ENCODE measurements at regions not wholly inside any gene's neighbourhood (a gene's known extent, or its start where the extent isn't known, plus 50 kb on each side); places are given as distances from the start of the nearest gene placed in this dataset.

DNA sequence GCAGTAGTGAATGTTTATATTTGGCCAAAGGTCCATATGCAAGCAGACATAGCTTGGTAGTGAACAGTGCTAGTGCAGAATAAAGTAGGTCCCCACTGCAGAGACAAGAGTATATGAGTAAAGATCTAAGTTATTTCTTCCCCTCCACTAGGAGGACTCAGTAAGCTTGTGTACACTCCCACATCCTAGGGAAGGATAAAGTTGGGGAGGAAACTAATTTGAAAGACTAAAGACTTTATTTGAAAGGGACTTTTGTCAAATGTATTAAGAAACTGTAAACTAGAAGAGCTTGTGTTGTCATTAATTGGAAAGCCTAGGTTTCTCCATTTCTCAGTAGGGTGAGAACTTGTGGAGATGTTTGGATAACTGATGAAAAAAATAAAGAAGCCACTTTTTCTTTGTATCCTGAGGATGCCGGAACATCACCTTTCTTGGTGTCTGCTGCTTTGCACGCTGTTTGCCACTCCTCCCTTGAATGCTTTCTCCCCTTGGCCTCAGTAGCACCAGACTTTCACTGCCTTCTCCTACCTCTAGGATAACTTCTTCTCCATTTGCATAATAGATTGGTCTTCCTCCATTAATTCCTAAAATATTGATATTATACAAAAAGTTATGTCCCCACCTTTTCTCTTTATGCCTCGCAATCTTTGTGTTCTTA is 329.0 kb downstream of the PARP8 start:
- Histone ChIP-seq H3K36me3 (ENCODE audit: control insufficient read depth, insufficient read depth, low read length) (no peaks in the 10 kb centered on the region), H3K4me1 (ENCODE audit: control insufficient read depth, insufficient read depth, low read length) (0 out of 2 replicates have a peak, but pooled peaks cover 6% of the 10 kb centered on the region), H3K9ac (ENCODE audit: low read depth, low read length) (no peak overlapping the region), H3K4me3 (ENCODE audit: low read depth, low read length) (no peak overlapping the region), H3K27me3 (ENCODE audit: control insufficient read depth, insufficient read depth, low read length) (no peaks in the 10 kb centered on the region), H3K9me3 (ENCODE audit: control insufficient read depth, insufficient read depth, low read length) (no peaks in the 10 kb centered on the region), H3K27ac (ENCODE audit: low read depth, low read length) (no peak overlapping the region)

DNA sequence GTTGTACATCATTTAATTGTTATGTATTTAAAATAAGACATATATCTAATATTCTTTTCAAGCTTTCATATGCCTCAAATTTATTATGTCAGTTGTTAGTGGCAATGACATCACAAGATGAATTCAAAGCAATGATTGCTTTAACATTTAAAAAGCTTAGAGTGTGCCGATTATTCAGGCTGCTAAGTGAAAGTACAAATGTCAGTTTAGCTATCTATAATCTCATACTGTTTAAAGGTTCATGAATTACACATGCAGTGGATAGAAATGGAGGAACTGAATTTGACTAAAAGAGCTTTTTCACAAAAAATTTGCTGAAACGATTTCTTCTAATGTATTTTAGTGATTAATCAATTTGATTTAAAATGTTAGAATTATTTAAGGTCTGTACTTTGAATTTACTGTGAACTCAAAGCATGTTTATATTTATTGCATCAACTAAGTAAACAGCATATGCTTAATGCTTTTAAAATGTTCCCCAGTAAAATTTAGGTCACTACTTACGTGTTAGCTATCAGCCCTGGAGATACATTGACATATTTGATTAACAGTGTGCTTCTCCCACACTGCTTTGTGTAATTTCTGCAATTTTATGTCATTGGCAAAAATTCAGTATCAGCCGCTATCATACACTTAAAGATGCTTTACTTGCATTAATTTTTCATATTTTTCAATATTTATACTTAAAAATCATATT is 334.9 kb downstream of the PARP8 start:
- no peaks in the 10 kb centered on the region for H3K9me3 ChIP-seq (ENCODE audit: control insufficient read depth, insufficient read depth, low read length)
- no peak overlapping the region for H3K4me3 ChIP-seq (ENCODE audit: low read depth, low read length)
- no peaks in the 10 kb centered on the region for H3K27me3 ChIP-seq (ENCODE audit: control insufficient read depth, insufficient read depth, low read length)
- no peak overlapping the region for H3K9ac ChIP-seq (ENCODE audit: low read depth, low read length)
- H3K4me1 ChIP-seq (ENCODE audit: control insufficient read depth, insufficient read depth, low read length), result no peaks in the 10 kb centered on the region
- no peak overlapping the region for H3K27ac ChIP-seq (ENCODE audit: low read depth, low read length)
- H3K36me3 ChIP-seq (ENCODE audit: control insufficient read depth, insufficient read depth, low read length), result no peaks in the 10 kb centered on the region

- Histone ChIP-seq H3K9ac (ENCODE audit: low read depth, low read length) (no peak overlapping the region), H3K36me3 (ENCODE audit: control insufficient read depth, insufficient read depth, low read length) (no peaks in the 10 kb centered on the region), H3K27me3 (ENCODE audit: control insufficient read depth, insufficient read depth, low read length) (no peaks in the 10 kb centered on the region), H3K4me3 (ENCODE audit: low read depth, low read length) (no peak overlapping the region), H3K27ac (ENCODE audit: low read depth, low read length) (no peak overlapping the region), H3K9me3 (ENCODE audit: control insufficient read depth, insufficient read depth, low read length) (no peaks in the 10 kb centered on the region), H3K4me1 (ENCODE audit: control insufficient read depth, insufficient read depth, low read length) (no peaks in the 10 kb centered on the region)
Measured at GRCh38 chr5:51002368-51002767, 335.9 kb downstream of the PARP8 start.

DNA sequence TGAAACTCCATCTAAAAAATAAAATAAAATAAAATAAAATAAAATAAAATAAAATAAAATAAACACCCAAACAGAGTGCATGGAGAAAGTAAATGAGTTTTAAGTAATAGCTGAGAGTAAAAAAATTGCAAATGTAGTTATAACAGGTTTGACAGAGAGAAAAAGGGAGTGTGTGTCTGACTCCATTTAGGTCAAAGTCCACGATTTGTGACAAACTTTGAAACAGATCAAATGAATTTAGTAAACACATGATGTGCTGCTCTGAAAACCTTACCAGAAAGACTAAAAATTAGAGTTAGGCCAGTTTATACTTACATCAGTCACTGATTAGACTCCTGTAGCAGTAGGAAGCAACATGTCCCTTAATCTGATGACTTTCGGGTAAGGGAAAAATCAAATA is 346.6 kb downstream of the PARP8 start:
- Histone ChIP-seq H3K4me1 (ENCODE audit: control insufficient read depth, insufficient read depth, low read length) (no peaks in the 10 kb centered on the region), H3K9me3 (ENCODE audit: control insufficient read depth, insufficient read depth, low read length) (no peaks in the 10 kb centered on the region), H3K27me3 (ENCODE audit: control insufficient read depth, insufficient read depth, low read length) (no peaks in the 10 kb centered on the region), H3K36me3 (ENCODE audit: control insufficient read depth, insufficient read depth, low read length) (no peaks in the 10 kb centered on the region), H3K27ac (ENCODE audit: low read depth, low read length) (no peak overlapping the region), H3K4me3 (ENCODE audit: low read depth, low read length) (no peak overlapping the region), H3K9ac (ENCODE audit: low read depth, low read length) (no peak overlapping the region)

GRCh38 chr5:51018423-51018822 is 352.0 kb downstream of the PARP8 start:
- no peak overlapping the region for H3K27ac ChIP-seq (ENCODE audit: low read depth, low read length)
- H3K9ac ChIP-seq (ENCODE audit: low read depth, low read length), result no peak overlapping the region
- H3K27me3 ChIP-seq (ENCODE audit: control insufficient read depth, insufficient read depth, low read length), result no peaks in the 10 kb centered on the region
- no peak overlapping the region for H3K4me3 ChIP-seq (ENCODE audit: low read depth, low read length)
- H3K4me1 ChIP-seq (ENCODE audit: control insufficient read depth, insufficient read depth, low read length), result no peaks in the 10 kb centered on the region
- H3K36me3 ChIP-seq (ENCODE audit: control insufficient read depth, insufficient read depth, low read length), result no peaks in the 10 kb centered on the region
- H3K9me3 ChIP-seq (ENCODE audit: control insufficient read depth, insufficient read depth, low read length), result no peaks in the 10 kb centered on the region

DNA sequence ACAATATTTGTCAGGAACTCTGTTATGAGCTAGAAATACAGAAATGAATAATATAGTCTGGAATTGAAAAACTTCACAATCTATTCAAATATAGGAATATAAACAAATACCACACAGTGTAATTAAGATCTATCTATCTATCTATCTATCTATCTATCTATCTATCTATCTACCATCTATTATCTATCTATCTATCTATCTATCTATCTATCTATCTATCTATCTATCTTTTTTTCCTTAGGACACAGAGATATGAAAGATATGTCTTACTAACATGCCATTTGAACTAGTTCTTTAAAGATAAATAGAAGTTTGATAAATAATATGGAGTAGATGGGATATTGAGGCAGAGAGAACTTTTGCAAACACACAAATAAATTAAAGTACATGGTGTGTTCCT is 357.8 kb downstream of the PARP8 start:
- no peak overlapping the region for H3K27ac ChIP-seq (ENCODE audit: low read depth, low read length)
- no peaks in the 10 kb centered on the region for H3K36me3 ChIP-seq (ENCODE audit: control insufficient read depth, insufficient read depth, low read length)
- no peaks in the 10 kb centered on the region for H3K27me3 ChIP-seq (ENCODE audit: control insufficient read depth, insufficient read depth, low read length)
- H3K9ac ChIP-seq (ENCODE audit: low read depth, low read length), result no peak overlapping the region
- no peaks in the 10 kb centered on the region for H3K9me3 ChIP-seq (ENCODE audit: control insufficient read depth, insufficient read depth, low read length)
- no peaks in the 10 kb centered on the region for H3K4me1 ChIP-seq (ENCODE audit: control insufficient read depth, insufficient read depth, low read length)
- no peak overlapping the region for H3K4me3 ChIP-seq (ENCODE audit: low read depth, low read length)

- no peaks in the 10 kb centered on the region for H3K9me3 ChIP-seq (ENCODE audit: control insufficient read depth, insufficient read depth, low read length)
- no peak overlapping the region for H3K27ac ChIP-seq (ENCODE audit: low read depth, low read length)
- H3K36me3 ChIP-seq (ENCODE audit: control insufficient read depth, insufficient read depth, low read length), result no peaks in the 10 kb centered on the region
- H3K9ac ChIP-seq (ENCODE audit: low read depth, low read length), result no peak overlapping the region
- H3K4me1 ChIP-seq (ENCODE audit: control insufficient read depth, insufficient read depth, low read length), result no peaks in the 10 kb centered on the region
- no peak overlapping the region for H3K4me3 ChIP-seq (ENCODE audit: low read depth, low read length)
- no peaks in the 10 kb centered on the region for H3K27me3 ChIP-seq (ENCODE audit: control insufficient read depth, insufficient read depth, low read length)
Measured at GRCh38 chr5:51027271-51027670, 356.0 kb upstream of the ISL1 start.

GRCh38 chr5:51028394-51028793 is 354.9 kb upstream of the ISL1 start:
- no peaks in the 10 kb centered on the region for H3K36me3 ChIP-seq (ENCODE audit: control insufficient read depth, insufficient read depth, low read length)
- no peaks in the 10 kb centered on the region for H3K27me3 ChIP-seq (ENCODE audit: control insufficient read depth, insufficient read depth, low read length)
- H3K4me1 ChIP-seq (ENCODE audit: control insufficient read depth, insufficient read depth, low read length), result no peaks in the 10 kb centered on the region
- no peaks in the 10 kb centered on the region for H3K9me3 ChIP-seq (ENCODE audit: control insufficient read depth, insufficient read depth, low read length)
- H3K9ac ChIP-seq (ENCODE audit: low read depth, low read length), result no peak overlapping the region
- H3K4me3 ChIP-seq (ENCODE audit: low read depth, low read length), result no peak overlapping the region
- no peak overlapping the region for H3K27ac ChIP-seq (ENCODE audit: low read depth, low read length)

- H3K36me3 ChIP-seq (ENCODE audit: control insufficient read depth, insufficient read depth, low read length), result no peaks in the 10 kb centered on the region
- H3K9me3 ChIP-seq (ENCODE audit: control insufficient read depth, insufficient read depth, low read length), result no peaks in the 10 kb centered on the region
- no peak overlapping the region for H3K27ac ChIP-seq (ENCODE audit: low read depth, low read length)
- no peak overlapping the region for H3K9ac ChIP-seq (ENCODE audit: low read depth, low read length)
- no peak overlapping the region for H3K4me3 ChIP-seq (ENCODE audit: low read depth, low read length)
- peaks cover 7% of the 10 kb centered on the region; the same call in 1 of the 2 replicates for H3K4me1 ChIP-seq (ENCODE audit: control insufficient read depth, insufficient read depth, low read length)
- H3K27me3 ChIP-seq (ENCODE audit: control insufficient read depth, insufficient read depth, low read length), result no peaks in the 10 kb centered on the region
Measured at GRCh38 chr5:51033215-51033614, 350.0 kb upstream of the ISL1 start.

DNA sequence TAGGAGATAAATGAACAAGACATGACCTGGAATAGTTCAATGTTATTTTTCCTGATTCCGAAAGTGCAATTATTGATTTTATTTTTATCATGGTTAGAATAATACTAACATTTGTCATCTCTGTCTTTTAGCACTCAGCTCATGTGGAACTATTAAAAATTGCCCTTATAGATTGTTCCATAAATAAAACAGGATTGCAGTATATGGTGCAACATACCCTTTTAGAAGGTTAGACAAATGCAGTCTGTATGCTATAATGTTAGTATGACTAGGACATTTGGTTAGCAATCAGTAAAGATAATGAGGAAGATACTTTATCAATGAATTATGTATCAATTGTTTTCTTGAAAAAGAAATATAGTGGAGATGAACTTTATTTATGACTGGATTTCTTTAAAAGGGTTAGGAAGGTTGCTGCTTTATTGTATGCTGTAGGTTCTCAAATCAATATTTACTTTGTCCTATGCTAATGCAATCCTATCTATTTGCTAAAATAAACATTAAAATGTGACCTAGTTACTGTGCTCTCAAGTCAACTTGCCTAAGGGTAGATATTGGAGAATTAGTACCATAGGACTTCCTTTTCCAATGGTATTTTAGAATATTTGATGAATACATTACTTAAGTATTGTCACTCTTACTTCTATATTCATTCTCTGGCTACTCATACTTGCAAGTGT is 348.9 kb upstream of the ISL1 start:
- Histone ChIP-seq H3K9me3 (ENCODE audit: control insufficient read depth, insufficient read depth, low read length) (no peaks in the 10 kb centered on the region), H3K36me3 (ENCODE audit: control insufficient read depth, insufficient read depth, low read length) (no peaks in the 10 kb centered on the region), H3K27ac (ENCODE audit: low read depth, low read length) (no peak overlapping the region), H3K9ac (ENCODE audit: low read depth, low read length) (no peak overlapping the region), H3K27me3 (ENCODE audit: control insufficient read depth, insufficient read depth, low read length) (no peaks in the 10 kb centered on the region), H3K4me3 (ENCODE audit: low read depth, low read length) (no peak overlapping the region), H3K4me1 (ENCODE audit: control insufficient read depth, insufficient read depth, low read length) (peaks cover 7% of the 10 kb centered on the region; the same call in 1 of the 2 replicates)
